ENCODE measurements at regions not wholly inside any gene's neighbourhood (a gene's known extent, or its start where the extent isn't known, plus 50 kb on each side); places are given as distances from the start of the nearest gene placed in this dataset.

GRCh38 chr12:66962290-66962689, 283.4 kb upstream of the GRIP1 start:
- TF ChIP-seq, protein P1, sequence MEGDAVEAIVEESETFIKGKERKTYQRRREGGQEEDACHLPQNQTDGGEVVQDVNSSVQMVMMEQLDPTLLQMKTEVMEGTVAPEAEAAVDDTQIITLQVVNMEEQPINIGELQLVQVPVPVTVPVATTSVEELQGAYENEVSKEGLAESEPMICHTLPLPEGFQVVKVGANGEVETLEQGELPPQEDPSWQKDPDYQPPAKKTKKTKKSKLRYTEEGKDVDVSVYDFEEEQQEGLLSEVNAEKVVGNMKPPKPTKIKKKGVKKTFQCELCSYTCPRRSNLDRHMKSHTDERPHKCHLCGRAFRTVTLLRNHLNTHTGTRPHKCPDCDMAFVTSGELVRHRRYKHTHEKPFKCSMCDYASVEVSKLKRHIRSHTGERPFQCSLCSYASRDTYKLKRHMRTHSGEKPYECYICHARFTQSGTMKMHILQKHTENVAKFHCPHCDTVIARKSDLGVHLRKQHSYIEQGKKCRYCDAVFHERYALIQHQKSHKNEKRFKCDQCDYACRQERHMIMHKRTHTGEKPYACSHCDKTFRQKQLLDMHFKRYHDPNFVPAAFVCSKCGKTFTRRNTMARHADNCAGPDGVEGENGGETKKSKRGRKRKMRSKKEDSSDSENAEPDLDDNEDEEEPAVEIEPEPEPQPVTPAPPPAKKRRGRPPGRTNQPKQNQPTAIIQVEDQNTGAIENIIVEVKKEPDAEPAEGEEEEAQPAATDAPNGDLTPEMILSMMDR (IDR thresholded peaks at IDR 0.05), result no peak
- TF ChIP-seq POLR2A (IDR thresholded peaks at IDR 0.05), result no peak

All from Peyer's patch (tissue), 4 donors.